Fibroblast of lung (primary cell): ENCODE measurements at regions not wholly inside any gene's neighbourhood (a gene's known extent, or its start where the extent isn't known, plus 50 kb on each side); places are given as distances from the start of the nearest gene placed in this dataset.

Source experiments
- DNase-seq, 2 donors: peaks; one replicate each; pipeline versions ENCODE4 v3.0.0 to v3.0.0-alpha.2; 2010; ENCODE audit warnings: low read depth in 2 of 2
- H2AFZ ChIP-seq: 2 replicates; pipeline ENCODE4 v1.5.1; 2012; ENCODE audit warnings: low read length, control low read depth, inconsistent platforms
- H3K27ac ChIP-seq: 2 replicates; pipeline ENCODE4 v1.5.1; 2011; ENCODE audit warnings: low read length, control low read depth; ENCODE audit not compliant: insufficient read depth
- H3K27me3 ChIP-seq: 2 replicates; pipeline ENCODE4 v1.5.1; 2011; ENCODE audit warnings: mild to moderate bottlenecking, low read length; ENCODE audit not compliant: control insufficient read depth, insufficient read depth
- H3K36me3 ChIP-seq: 2 replicates; pipeline ENCODE4 v1.5.1; 2011; ENCODE audit warnings: low read length; ENCODE audit not compliant: control insufficient read depth, insufficient read depth
- H3K4me1 ChIP-seq: 2 replicates; pipeline ENCODE4 v1.5.1; 2011; ENCODE audit warnings: low read length; ENCODE audit not compliant: control insufficient read depth, insufficient read depth; ENCODE audit errors: extremely low read depth
- H3K4me2 ChIP-seq: 2 replicates; pipeline ENCODE4 v1.5.1; 2011; ENCODE audit warnings: low read length, control low read depth; ENCODE audit not compliant: insufficient read depth; ENCODE audit errors: extremely low read depth
- H3K4me3 ChIP-seq, 4 experiments: fragments of 200-600 bp in 1 of 4; sonication (generic) in 1 of 4; replicated peaks in 1 of 4; 2 replicates each; pipeline ENCODE4 v1.5.1; 2011 to 2016; ENCODE audit warnings: low read length in 4 of 4, low read depth in 3 of 4, mild to moderate bottlenecking in 3 of 4, control low read depth in 2 of 4, inconsistent platforms in 1 of 4, mixed read lengths in 1 of 4; ENCODE audit not compliant: insufficient read depth in 1 of 4; ENCODE audit errors: control extremely low read depth in 1 of 4
- H3K79me2 ChIP-seq: 2 replicates; pipeline ENCODE4 v1.5.1; 2012; ENCODE audit warnings: mild to moderate bottlenecking, low read length, inconsistent platforms; ENCODE audit not compliant: control insufficient read depth, insufficient read depth
- H3K9ac ChIP-seq: 2 replicates; pipeline ENCODE4 v1.5.1; 2011; ENCODE audit warnings: mild to moderate bottlenecking, low read length, control low read depth; ENCODE audit not compliant: insufficient read depth
- H3K9me3 ChIP-seq: 2 replicates; pipeline ENCODE4 v1.5.1; 2012; ENCODE audit warnings: low read depth, low read length; ENCODE audit not compliant: control insufficient read depth, insufficient read depth
- H4K20me1 ChIP-seq: 2 replicates; pipeline ENCODE4 v1.5.1; 2011; ENCODE audit warnings: low read length; ENCODE audit not compliant: control insufficient read depth, insufficient read depth; ENCODE audit errors: extremely low read depth
- CTCF ChIP-seq, 2 donors: IDR thresholded peaks in 1 of 2; conservative IDR thresholded peaks in 1 of 2; 1 replicate in 1 of 2; 2 replicates in 1 of 2; pipeline ENCODE4 v1.5.1; 2011 to 2012; ENCODE audit warnings: low read length in 2 of 2, control low read depth in 1 of 2, inconsistent platforms in 1 of 2, low read depth in 1 of 2, mild to moderate bottlenecking in 1 of 2
- EZH2 ChIP-seq: IDR thresholded peaks from 2 replicates; pipeline ENCODE4 v1.5.1; 2012; ENCODE audit warnings: low read length, control low read depth, mild to moderate bottlenecking; ENCODE audit errors: missing control alignments

GRCh38 chr4:95714571-95714970 is 125.3 kb upstream of the PDHA2 start:
- DNase-seq, result no peak
- Histone ChIP-seq H3K36me3 (no peaks in the 10 kb centered on the region), H2AFZ (no peak overlapping the region), H3K79me2 (no peaks in the 10 kb centered on the region), H3K4me2 (no peak overlapping the region), H3K27ac (no peak overlapping the region), H3K4me1 (no peaks in the 10 kb centered on the region), H3K27me3 (no peaks in the 10 kb centered on the region), H3K4me3 (no peak overlapping the region), H4K20me1 (no peaks in the 10 kb centered on the region), H3K9ac (no peak overlapping the region), H3K9me3 (no peaks in the 10 kb centered on the region)
- TF ChIP-seq CTCF (conservative IDR thresholded peaks at IDR 0.05 in 1 of 2, IDR thresholded peaks at IDR 0.05 in 1 of 2; ENCODE audit: low read depth in 1 of 2, low read length in 2 of 2) (no peak), EZH2 (no peak)

DNA sequence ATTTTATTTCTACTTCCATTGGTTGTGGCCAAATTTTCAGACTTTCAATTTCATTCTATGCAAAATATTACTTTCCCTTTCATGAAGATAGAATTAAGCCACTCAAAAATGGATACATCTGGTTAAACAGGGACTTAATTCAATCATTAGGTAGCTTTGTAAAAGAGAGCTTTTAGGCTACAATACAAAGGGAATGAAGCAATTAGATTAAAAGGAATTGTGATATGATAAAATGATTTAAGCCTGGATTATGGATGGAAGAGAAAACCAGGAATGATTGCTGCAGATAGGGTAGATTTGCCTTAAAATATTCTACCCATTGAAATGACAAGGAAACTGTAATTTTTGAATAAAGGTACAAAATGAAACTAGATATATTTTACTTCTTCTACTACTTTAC is 134.6 kb upstream of the PDHA2 start:
- no peaks in the 10 kb centered on the region for H3K36me3 ChIP-seq
- no peak for DNase-seq
- H2AFZ ChIP-seq, result no peak overlapping the region
- no peaks in the 10 kb centered on the region for H3K4me1 ChIP-seq
- H3K27ac ChIP-seq, result no peak overlapping the region
- no peaks in the 10 kb centered on the region for H4K20me1 ChIP-seq
- no peaks in the 10 kb centered on the region for H3K79me2 ChIP-seq
- no peaks in the 10 kb centered on the region for H3K27me3 ChIP-seq
- TF ChIP-seq EZH2 (no peak), CTCF (conservative IDR thresholded peaks at IDR 0.05 in 1 of 2, IDR thresholded peaks at IDR 0.05 in 1 of 2; ENCODE audit: low read depth in 1 of 2, low read length in 2 of 2) (no peak)
- no peaks in the 10 kb centered on the region for H3K9me3 ChIP-seq
- no peak overlapping the region for H3K4me3 ChIP-seq
- H3K4me2 ChIP-seq, result no peak overlapping the region
- no peak overlapping the region for H3K9ac ChIP-seq

- no peaks in the 10 kb centered on the region for H3K4me1 ChIP-seq
- no peaks in the 10 kb centered on the region for H3K27me3 ChIP-seq
- H3K36me3 ChIP-seq, result no peaks in the 10 kb centered on the region
- no peak overlapping the region for H3K4me3 ChIP-seq
- H3K27ac ChIP-seq, result no peak overlapping the region
- no peak overlapping the region for H3K9ac ChIP-seq
- H3K4me2 ChIP-seq, result no peak overlapping the region
- TF ChIP-seq CTCF (conservative IDR thresholded peaks at IDR 0.05 in 1 of 2, IDR thresholded peaks at IDR 0.05 in 1 of 2; ENCODE audit: low read depth in 1 of 2, low read length in 2 of 2), result no peak
- TF ChIP-seq EZH2, result no peak
- peak; percentile 77 to 79 for DNase-seq
- no peak overlapping the region for H2AFZ ChIP-seq
- H4K20me1 ChIP-seq, result no peaks in the 10 kb centered on the region
- H3K79me2 ChIP-seq, result no peaks in the 10 kb centered on the region
- H3K9me3 ChIP-seq, result no peaks in the 10 kb centered on the region
Observed at GRCh38 chr4:95701500-95702170, 138.3 kb upstream of the PDHA2 start.
